GM18519 (cell line): ENCODE measurements at regions not wholly inside any gene's neighbourhood (a gene's known extent, or its start where the extent isn't known, plus 50 kb on each side); places are given as distances from the start of the nearest gene placed in this dataset.

Experiments used
- ATAC-seq: cut with Tn5 transposase; IDR thresholded peaks from one replicate; pipeline ENCODE4 v1.9.1; 2021; ENCODE audit warnings: mild to moderate bottlenecking, moderate library complexity; ENCODE audit not compliant: unreplicated experiment, low FRiP score

DNA sequence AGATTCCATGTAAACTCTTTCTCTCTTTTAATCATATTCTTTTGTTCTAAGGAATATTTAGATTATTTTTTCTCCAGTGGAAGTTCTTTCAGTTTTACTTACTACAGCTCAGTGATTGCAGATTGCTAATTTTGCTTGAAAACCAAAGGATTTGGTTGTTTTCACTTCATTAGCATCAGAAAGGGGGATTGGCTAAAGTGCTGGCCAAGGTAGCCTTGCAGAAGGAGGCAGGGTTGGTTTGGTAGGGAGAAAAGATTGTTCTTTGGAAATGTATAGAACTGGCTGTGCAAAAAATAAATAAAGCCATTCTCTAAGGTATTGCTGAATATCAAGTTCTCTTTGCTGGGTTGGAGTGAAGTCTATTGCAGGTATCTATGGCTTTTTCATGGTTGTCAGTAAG is 92.6 kb downstream of the FAT3 start:
- ATAC-seq = no peak

- no peak for ATAC-seq
Observed at GRCh38 chr11:92317721-92318120, 93.1 kb downstream of the FAT3 start.

- ATAC-seq = no peak
Observed at GRCh38 chr11:92322225-92322624, 97.6 kb downstream of the FAT3 start.

- ATAC-seq = no peak
Observed at GRCh38 chr11:92324890-92325289, 100.3 kb downstream of the FAT3 start.

GRCh38 chr11:92325416-92325815 is 100.8 kb downstream of the FAT3 start:
- ATAC-seq = no peak

GRCh38 chr11:92329137-92329536 is 104.5 kb downstream of the FAT3 start:
- no peak for ATAC-seq

GRCh38 chr11:92329646-92330045 is 105.0 kb downstream of the FAT3 start:
- ATAC-seq = no peak

- ATAC-seq = no peak
Observed at GRCh38 chr11:92330114-92330513, 105.5 kb downstream of the FAT3 start.

DNA sequence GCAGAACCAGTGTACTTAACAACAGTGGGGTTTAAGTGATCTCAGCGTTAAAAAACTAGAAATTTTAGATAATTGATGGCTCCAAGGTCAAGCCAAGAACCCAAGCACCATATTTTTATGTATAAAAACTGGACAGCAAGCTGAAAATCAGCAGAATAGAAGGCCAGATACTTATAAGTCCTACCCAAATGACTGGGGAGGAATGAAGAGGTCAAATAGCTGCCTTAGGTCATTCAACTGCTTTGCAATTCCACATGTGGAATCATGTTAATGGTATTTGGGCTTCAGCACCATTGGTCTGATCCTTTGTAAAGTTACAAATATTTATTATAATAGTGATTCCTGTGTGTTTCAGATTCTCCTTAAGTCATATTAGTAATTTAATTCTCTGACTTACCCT is 108.4 kb downstream of the FAT3 start:
- ATAC-seq = no peak

- no peak for ATAC-seq
Observed at GRCh38 chr11:92340839-92341238, 116.2 kb downstream of the FAT3 start.

GRCh38 chr11:92342034-92342720 is 117.6 kb downstream of the FAT3 start:
- ATAC-seq = no peak

GRCh38 chr11:92342886-92343285 is 118.3 kb downstream of the FAT3 start:
- ATAC-seq = no peak

GRCh38 chr11:92346220-92346619 is 121.6 kb downstream of the FAT3 start:
- ATAC-seq = no peak

GRCh38 chr11:92347454-92347853 is 122.8 kb downstream of the FAT3 start:
- no peak for ATAC-seq

DNA sequence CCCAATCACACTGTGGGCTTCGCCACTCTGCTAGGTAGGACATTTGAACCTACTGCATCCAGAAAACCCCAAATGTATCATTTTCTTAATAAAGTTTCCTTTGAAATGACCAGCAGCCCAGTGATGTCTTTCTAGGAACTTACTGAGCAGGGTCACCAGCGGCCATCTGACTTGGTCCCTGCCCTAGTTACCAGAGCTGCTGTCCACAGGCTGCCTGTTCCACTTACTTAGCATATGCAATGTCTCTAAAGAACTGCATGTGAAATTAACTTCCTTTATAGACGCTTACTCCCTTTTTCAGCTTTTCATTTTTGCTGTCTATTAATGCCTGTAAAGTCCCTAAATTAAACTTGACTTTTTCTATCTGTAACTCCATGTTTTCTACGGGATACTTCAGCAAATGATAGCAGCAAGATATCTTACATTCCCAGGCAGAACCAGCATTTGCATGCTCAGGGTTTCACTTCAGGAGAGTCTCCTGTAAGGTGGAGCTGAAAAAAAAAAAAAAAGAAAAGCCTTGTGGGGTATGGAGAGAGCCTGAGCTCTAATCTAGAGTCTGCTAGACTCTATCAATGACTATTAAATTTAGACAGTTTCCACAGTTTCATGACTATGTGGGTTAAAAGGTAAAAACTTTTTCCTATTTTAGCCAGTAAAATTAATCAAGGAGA is 125.0 kb downstream of the FAT3 start:
- ATAC-seq = no peak

DNA sequence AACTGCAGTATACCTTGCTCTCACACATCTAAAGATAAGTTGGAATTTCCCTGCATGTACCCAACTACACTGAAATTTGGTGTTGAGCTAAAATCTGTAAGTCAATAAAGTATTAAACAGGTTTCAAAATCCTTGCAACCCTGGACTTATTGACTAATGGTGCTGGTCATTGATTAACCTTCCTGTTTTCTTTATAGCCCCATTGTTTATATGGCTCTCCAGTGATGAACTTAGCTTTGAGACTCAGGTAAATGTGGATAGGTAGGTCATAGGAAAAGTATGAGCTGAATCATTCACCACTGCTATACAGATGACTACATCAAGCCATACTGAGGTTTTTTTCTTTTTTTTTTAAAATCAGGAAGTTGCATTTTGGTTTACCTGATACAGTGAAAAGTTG is 132.7 kb downstream of the FAT3 start:
- no peak for ATAC-seq

DNA sequence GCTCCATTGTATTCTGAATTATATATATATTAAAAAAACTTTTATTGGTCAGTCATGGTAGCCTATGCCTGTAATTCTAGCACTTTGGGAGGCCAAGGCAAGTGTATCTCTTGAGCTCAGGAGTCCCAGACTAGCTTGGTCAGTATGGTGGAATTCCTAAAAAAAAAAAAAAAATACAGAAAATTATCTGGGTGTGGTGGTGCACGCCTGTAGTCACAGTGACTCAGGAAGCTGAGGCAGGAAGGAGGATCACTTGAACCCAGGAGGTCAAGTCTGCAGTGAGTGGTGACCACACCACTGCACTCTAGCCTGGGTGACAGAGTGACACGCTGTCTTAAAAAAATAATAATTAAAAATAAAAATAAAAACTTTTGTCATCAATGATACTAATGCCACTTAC is 133.2 kb downstream of the FAT3 start:
- no peak for ATAC-seq

- ATAC-seq = no peak
Observed at GRCh38 chr11:92361551-92361950, 136.9 kb downstream of the FAT3 start.

DNA sequence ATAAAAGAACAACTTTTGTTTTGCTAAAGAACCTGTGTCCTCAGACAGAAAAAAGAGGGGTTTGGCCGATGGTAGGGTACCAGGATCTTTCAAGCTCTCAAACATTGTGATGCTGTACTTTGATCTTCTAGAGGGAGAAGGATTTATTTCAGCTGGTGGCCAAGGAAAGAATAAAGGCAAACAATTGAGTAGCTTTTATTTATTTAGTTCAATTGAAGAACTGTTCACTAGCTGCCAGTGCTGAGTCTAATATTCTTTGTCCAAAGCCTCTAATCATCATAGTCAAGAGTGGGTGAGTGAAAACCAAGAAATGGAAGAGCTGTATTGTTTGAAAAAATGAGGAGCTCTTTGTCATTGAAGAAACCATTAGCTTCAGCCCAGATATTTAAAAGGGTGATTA is 138.4 kb downstream of the FAT3 start:
- ATAC-seq = no peak

DNA sequence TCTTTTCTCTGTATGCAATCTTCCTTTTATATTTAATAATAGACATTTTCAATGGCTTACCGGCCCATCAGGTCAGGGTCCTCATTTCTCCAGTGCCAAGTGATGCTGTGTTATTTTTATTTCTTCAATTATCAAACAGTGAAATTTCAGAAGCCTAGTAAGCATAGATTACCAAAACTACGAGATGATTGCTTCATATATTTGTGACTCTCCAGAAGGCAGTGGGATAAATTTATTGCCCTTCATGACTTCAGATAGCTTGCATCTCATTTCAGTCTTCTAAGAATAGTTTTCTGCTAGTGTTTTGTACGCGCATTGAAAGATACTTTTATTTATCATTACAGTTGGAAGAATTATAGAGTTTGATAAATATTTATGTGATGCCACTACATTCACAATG is 139.6 kb downstream of the FAT3 start:
- no peak for ATAC-seq

- no peak for ATAC-seq
Observed at GRCh38 chr11:92376146-92376599, 151.6 kb downstream of the FAT3 start.

DNA sequence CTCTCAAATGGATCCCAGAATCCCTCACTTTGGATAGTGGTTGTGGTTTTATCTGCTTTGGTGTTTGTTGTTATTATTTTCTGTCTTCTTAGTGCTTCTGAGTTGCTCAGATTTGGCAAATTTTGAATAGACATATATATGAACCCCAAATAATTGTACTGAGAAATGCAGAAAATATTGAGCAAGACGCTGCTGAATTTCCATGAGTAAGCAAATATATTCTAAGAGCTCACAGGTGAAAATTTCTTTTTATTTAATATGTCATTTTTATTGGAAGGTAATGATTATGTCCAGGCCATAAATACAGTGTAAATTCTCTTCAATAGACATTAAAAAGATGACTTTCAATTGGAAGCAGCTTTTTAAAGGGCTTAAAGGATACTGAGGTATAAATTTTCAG is 152.1 kb downstream of the FAT3 start:
- ATAC-seq = no peak
